Peyer's patch (tissue), 4 donors: ENCODE measurements at regions not wholly inside any gene's neighbourhood (a gene's known extent, or its start where the extent isn't known, plus 50 kb on each side); places are given as distances from the start of the nearest gene placed in this dataset.

Experiments used
- CTCF ChIP-seq, 6 experiments: fragments of 450-650 bp in 4 of 6; fragments of 200-600 bp in 2 of 6; sonication (generic) in 1 of 6; IDR thresholded peaks; one replicate each; pipeline ENCODE4 v1.5.1; 2017 to 2019; ENCODE audit warnings: antibody characterized with exemption in 6 of 6, mild to moderate bottlenecking in 3 of 6, moderate library complexity in 1 of 6
- POLR2A ChIP-seq, 2 donors: fragments of 450-650 bp; IDR thresholded peaks; one replicate each; pipeline ENCODE4 v1.5.1; 2017; ENCODE audit warnings: antibody characterized with exemption in 2 of 2, mild to moderate bottlenecking in 2 of 2, moderate library complexity in 2 of 2

- TF ChIP-seq CTCF (IDR thresholded peaks at IDR 0.05) (no peak), POLR2A (IDR thresholded peaks at IDR 0.05) (no peak)
Measured at GRCh38 chr6:121771937-121772720, 336.7 kb downstream of the GJA1 start.
